DOHH2 (cell line): ENCODE measurements at regions not wholly inside any gene's neighbourhood (a gene's known extent, or its start where the extent isn't known, plus 50 kb on each side); places are given as distances from the start of the nearest gene placed in this dataset.
"Not testable (repeated sequence)": the region's sequence is repeated elsewhere in the genome, so short reads cannot be mapped to it uniquely, and the experiment has no call there.

Experiments used
- H3F3A ChIP-seq: fragments of 200-600 bp; sonication (generic), shearing (Covaris generic); 2 replicates; pipeline ENCODE4 v1.6.0; 2016; ENCODE audit warnings: antibody characterized with exemption, mild to moderate bottlenecking; ENCODE audit not compliant: control insufficient read depth, insufficient read depth
- H3K27ac ChIP-seq: fragments of 200-600 bp; sonication (generic); 2 replicates; pipeline ENCODE4 v1.5.1; 2014; ENCODE audit warnings: low read depth, mild to moderate bottlenecking, low read length, moderate library complexity
- H3K27me3 ChIP-seq: fragments of 200-600 bp; sonication (generic); 2 replicates; pipeline ENCODE4 v1.6.1; 2014; ENCODE audit warnings: mild to moderate bottlenecking, low read length, mixed read lengths; ENCODE audit not compliant: control insufficient read depth
- H3K36me3 ChIP-seq: fragments of 200-600 bp; sonication (generic); 2 replicates; pipeline ENCODE4 v1.6.1; 2014; ENCODE audit warnings: mild to moderate bottlenecking, low read length, moderate library complexity, mixed read lengths; ENCODE audit not compliant: control insufficient read depth
- H3K4me1 ChIP-seq: fragments of 200-600 bp; sonication (generic); 2 replicates; pipeline ENCODE4 v1.6.1; 2014; ENCODE audit warnings: mild to moderate bottlenecking, low read length, mixed read lengths; ENCODE audit not compliant: control insufficient read depth
- H3K4me2 ChIP-seq: fragments of 200-600 bp; sonication (generic); 2 replicates; pipeline ENCODE4 v1.6.0; 2014; ENCODE audit warnings: mild to moderate bottlenecking, low read length, moderate library complexity
- H3K4me3 ChIP-seq: fragments of 200-600 bp; sonication (generic); 2 replicates; pipeline ENCODE4 v1.5.1; 2014; ENCODE audit warnings: mild to moderate bottlenecking, low read length, mixed read lengths
- H3K79me2 ChIP-seq: fragments of 200-600 bp; sonication (generic); 2 replicates; pipeline ENCODE4 v1.6.1; 2014; ENCODE audit warnings: mild to moderate bottlenecking, low read length, mixed read lengths; ENCODE audit not compliant: control insufficient read depth
- H3K9me2 ChIP-seq: fragments of 200-600 bp; sonication (generic); replicated peaks from 2 replicates; pipeline ENCODE4 v1.6.1; 2014; ENCODE audit warnings: mild to moderate bottlenecking, low read length, mixed read lengths; ENCODE audit not compliant: control insufficient read depth
- H3K9me3 ChIP-seq: fragments of 200-600 bp; sonication (generic); 2 replicates; pipeline ENCODE4 v1.6.1; 2014; ENCODE audit warnings: antibody characterized with exemption, low read length, mixed read lengths; ENCODE audit not compliant: control insufficient read depth, insufficient read depth
- H4K20me1 ChIP-seq: fragments of 200-600 bp; sonication (generic); 2 replicates; pipeline ENCODE4 v1.6.0; 2014; ENCODE audit warnings: low read depth, mild to moderate bottlenecking, antibody characterized with exemption, low read length, moderate library complexity; ENCODE audit not compliant: control insufficient read depth, insufficient read depth
- CTCF ChIP-seq: fragments of 200-600 bp; sonication (generic); IDR thresholded peaks from one replicate; pipeline ENCODE4 v1.5.1; 2014; ENCODE audit warnings: antibody characterized with exemption, mild to moderate bottlenecking, low read depth, low read length; ENCODE audit not compliant: poor library complexity, severe bottlenecking
- EZH2phosphoT487 ChIP-seq: fragments of 200-600 bp; sonication (generic); IDR thresholded peaks from 2 replicates; pipeline ENCODE4 v1.6.1; 2017; ENCODE audit warnings: borderline replicate concordance, mild to moderate bottlenecking, antibody characterized with exemption, low read length, moderate library complexity, mixed read lengths

DNA sequence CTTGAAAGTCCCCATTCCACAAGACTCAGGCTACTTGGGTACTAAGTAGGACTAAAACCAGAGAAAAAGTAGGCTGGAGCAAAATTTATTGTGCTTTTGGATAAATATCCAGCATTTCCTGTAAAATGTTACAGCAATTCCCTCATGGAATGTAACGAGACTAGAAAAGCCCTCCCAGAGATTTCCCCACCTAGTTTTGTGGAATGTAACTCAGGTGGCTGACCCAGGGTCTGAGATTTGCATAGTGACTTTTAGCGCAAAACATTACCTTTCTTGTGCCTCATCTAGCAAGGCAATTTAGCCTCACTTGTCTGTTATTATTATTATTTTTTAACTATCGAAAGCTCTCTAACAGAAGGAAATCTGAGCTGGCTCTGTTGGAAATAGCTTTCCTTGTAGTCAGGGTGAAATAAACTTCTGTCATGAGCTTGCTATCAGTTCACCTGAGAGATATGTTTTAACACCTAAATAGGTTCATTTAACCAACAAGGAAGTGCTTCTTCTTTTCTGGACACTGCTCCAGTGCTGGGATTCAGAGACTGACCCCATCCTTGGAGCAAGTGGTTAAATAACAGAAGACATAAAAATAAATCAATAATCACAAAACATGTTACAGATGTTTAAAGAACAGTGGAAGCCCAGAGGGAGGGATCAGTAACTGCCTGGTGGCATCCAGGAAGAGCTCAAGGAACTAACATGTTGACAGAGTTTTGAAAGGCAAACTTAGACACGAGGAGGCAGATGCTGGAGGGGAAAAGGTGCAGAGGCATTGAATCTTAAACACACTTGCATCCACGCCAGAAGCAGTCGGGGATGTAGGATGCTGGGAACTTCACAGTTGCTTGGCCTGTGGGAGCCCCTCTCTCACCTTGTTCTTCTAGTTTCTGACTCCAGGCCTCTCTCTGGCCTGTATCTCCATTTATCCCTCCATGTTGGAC, 68.3 kb upstream of the RHOU start:
- no peak overlapping the region for H3K27ac ChIP-seq
- H3K79me2 ChIP-seq, result no peaks in the 10 kb centered on the region
- no peak overlapping the region for H3K4me3 ChIP-seq

GRCh38 chr1:228668553-228669241, 66.6 kb upstream of the RHOU start:
- Histone ChIP-seq H3K4me2 (no peak overlapping the region), H3K79me2 (no peaks in the 10 kb centered on the region), H3K27ac (no peak overlapping the region), H3K9me2 (no peaks in the 10 kb centered on the region), H3K27me3 (peaks cover 8% of the 10 kb centered on the region), H3K4me1 (no peaks in the 10 kb centered on the region), H3K36me3 (no peaks in the 10 kb centered on the region), H3F3A (no peaks in the 10 kb centered on the region), H3K9me3 (no peaks in the 10 kb centered on the region), H4K20me1 (no peaks in the 10 kb centered on the region), H3K4me3 (no peak overlapping the region)
- TF ChIP-seq EZH2phosphoT487 (no peak), CTCF (no peak)

More for the DNA sequence above, 68.3 kb upstream of the RHOU start:
- TF ChIP-seq EZH2phosphoT487, result no peak
- no peak for TF ChIP-seq CTCF
- Histone ChIP-seq H3K27me3 (peaks cover 8% of the 10 kb centered on the region), H3K9me2 (no peaks in the 10 kb centered on the region), H3K4me2 (no peak overlapping the region), H4K20me1 (no peaks in the 10 kb centered on the region), H3K36me3 (no peaks in the 10 kb centered on the region), H3F3A (no peaks in the 10 kb centered on the region), H3K4me1 (no peaks in the 10 kb centered on the region), H3K9me3 (no peaks in the 10 kb centered on the region)

DNA sequence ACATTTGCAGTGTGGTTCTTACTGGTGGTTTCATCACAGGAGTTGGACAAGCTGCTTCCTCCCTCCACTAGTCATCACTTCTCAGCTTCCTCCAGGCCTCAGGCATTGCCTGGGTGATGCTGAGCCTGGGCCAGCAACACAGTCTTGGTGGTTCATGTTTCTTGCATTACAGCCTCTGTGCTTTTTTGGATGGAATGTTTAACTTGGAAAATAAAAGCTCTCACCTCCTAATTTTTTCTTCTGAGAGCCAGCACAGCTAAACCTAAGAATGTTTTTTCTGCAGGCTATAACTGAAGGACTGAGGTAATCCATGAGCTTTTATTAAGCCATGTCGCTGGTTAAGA, 66.1 kb upstream of the RHOU start:
- Histone ChIP-seq H3F3A (no peaks in the 10 kb centered on the region), H3K27ac (no peak overlapping the region), H3K4me1 (no peaks in the 10 kb centered on the region), H3K9me2 (no peaks in the 10 kb centered on the region), H3K27me3 (peaks cover 8% of the 10 kb centered on the region), H3K4me3 (no peak overlapping the region), H3K36me3 (no peaks in the 10 kb centered on the region), H3K4me2 (no peak overlapping the region), H3K79me2 (no peaks in the 10 kb centered on the region), H4K20me1 (no peaks in the 10 kb centered on the region), H3K9me3 (no peaks in the 10 kb centered on the region)
- no peak for TF ChIP-seq EZH2phosphoT487
- TF ChIP-seq CTCF, result no peak

DNA sequence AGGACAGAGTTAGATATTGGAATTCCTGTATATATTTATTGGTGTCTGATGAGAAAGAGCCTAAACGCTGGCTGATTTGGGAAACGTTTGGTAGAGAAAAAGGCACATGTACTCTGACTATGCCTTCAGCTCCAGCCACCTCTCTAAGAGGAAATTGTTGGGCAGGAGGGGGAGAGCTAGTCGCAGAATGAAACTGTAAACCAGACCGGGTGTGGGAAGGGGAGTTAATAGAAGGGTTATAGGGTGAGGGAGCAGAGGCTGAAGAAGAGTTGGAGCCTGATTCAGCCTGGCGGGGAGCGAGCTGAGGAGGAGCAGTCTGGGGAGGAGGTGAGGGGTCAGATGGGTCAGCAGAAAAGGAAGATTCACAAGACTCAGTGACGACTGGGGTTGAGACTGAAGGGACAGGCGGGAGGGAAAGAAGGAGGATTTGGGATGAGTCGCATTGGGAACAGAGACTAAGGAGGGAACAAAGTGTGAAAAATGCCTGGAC, 54.2 kb upstream of the RHOU start:
- not testable (repeated sequence) for H3K79me2 ChIP-seq, H3K4me1 ChIP-seq, H3K27ac ChIP-seq, H3K9me2 ChIP-seq, H3K36me3 ChIP-seq, H3K4me2 ChIP-seq, H3F3A ChIP-seq, H3K27me3 ChIP-seq, H3K4me3 ChIP-seq, H3K9me3 ChIP-seq, H4K20me1 ChIP-seq
